ENCODE measurements at regions not wholly inside any gene's neighbourhood (a gene's known extent, or its start where the extent isn't known, plus 50 kb on each side); places are given as distances from the start of the nearest gene placed in this dataset.

DNA sequence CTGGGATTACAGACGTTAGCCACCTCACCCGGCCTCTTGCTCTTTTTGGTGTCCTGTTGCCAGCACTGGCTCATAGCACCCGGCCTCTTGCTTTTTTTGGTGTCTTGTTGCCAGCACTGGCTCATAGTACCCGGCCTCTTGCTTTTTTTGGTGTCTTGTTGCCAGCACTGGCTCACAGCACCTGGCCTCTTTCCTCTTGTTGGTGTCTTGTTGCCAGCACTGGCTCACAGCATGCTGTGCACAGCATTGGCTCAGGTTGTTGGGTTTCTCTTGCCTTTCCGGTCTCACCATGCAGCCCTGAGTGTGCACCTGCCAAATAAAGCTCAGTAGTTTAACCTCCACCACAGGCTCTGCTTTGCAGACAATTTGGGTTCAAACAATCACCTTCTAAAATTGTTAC is 208.2 kb downstream of the THBS2 start:
- DNase-seq (ENCODE audit: low read depth, low spot score): no peak
- no peaks in the 10 kb centered on the region for H3K36me3 ChIP-seq (ENCODE audit: insufficient read depth, insufficient read length, low read length)

GRCh38 chr6:169044381-169045230 is 209.0 kb downstream of the THBS2 start:
- no peak for DNase-seq (ENCODE audit: low read depth, low spot score)
- Histone ChIP-seq H3K9ac (ENCODE audit: insufficient read length, low read depth) (no peak overlapping the region), H3K4me1 (ENCODE audit: insufficient read depth, insufficient read length) (no peaks in the 10 kb centered on the region), H3K4me3 (ENCODE audit: insufficient read length, low read depth) (no peak overlapping the region), H3K27me3 (ENCODE audit: insufficient read depth, insufficient read length) (no peaks in the 10 kb centered on the region), H3K9me3 (ENCODE audit: insufficient read depth, low read length) (no peaks in the 10 kb centered on the region), H3K36me3 (ENCODE audit: insufficient read depth, insufficient read length, low read length) (no peaks in the 10 kb centered on the region)
- TF ChIP-seq ZNF274 (IDR thresholded peaks at IDR 0.05; ENCODE audit: low read depth, low read length) (no peak), YY1 (IDR thresholded peaks at IDR 0.05; ENCODE audit: insufficient read depth, insufficient read length) (no peak), SUZ12 (IDR thresholded peaks at IDR 0.05; ENCODE audit: extremely low read depth, insufficient read depth, insufficient read length) (no peak)

More for the DNA sequence above, 208.2 kb downstream of the THBS2 start:
- H3K9ac ChIP-seq (ENCODE audit: insufficient read length, low read depth): no peak overlapping the region
- H3K9me3 ChIP-seq (ENCODE audit: insufficient read depth, low read length): no peaks in the 10 kb centered on the region
- H3K4me1 ChIP-seq (ENCODE audit: insufficient read depth, insufficient read length): no peaks in the 10 kb centered on the region
- TF ChIP-seq SUZ12 (IDR thresholded peaks at IDR 0.05; ENCODE audit: extremely low read depth, insufficient read depth, insufficient read length) (no peak), YY1 (IDR thresholded peaks at IDR 0.05; ENCODE audit: insufficient read depth, insufficient read length) (no peak), ZNF274 (IDR thresholded peaks at IDR 0.05; ENCODE audit: low read depth, low read length) (no peak)
- no peaks in the 10 kb centered on the region for H3K27me3 ChIP-seq (ENCODE audit: insufficient read depth, insufficient read length)
- no peak overlapping the region for H3K4me3 ChIP-seq (ENCODE audit: insufficient read length, low read depth)

GRCh38 chr6:169042061-169042460 is 211.6 kb downstream of the THBS2 start:
- H3K9me3 ChIP-seq (ENCODE audit: insufficient read depth, low read length): no peaks in the 10 kb centered on the region
- no peak overlapping the region for H3K4me3 ChIP-seq (ENCODE audit: insufficient read length, low read depth)
- H3K9ac ChIP-seq (ENCODE audit: insufficient read length, low read depth): no peak overlapping the region
- DNase-seq (ENCODE audit: low read depth, low spot score): no peak
- H3K36me3 ChIP-seq (ENCODE audit: insufficient read depth, insufficient read length, low read length): no peaks in the 10 kb centered on the region
- no peaks in the 10 kb centered on the region for H3K4me1 ChIP-seq (ENCODE audit: insufficient read depth, insufficient read length)
- TF ChIP-seq YY1 (IDR thresholded peaks at IDR 0.05; ENCODE audit: insufficient read depth, insufficient read length): no peak
- no peak for TF ChIP-seq SUZ12 (IDR thresholded peaks at IDR 0.05; ENCODE audit: extremely low read depth, insufficient read depth, insufficient read length)
- no peak for TF ChIP-seq ZNF274 (IDR thresholded peaks at IDR 0.05; ENCODE audit: low read depth, low read length)
- no peaks in the 10 kb centered on the region for H3K27me3 ChIP-seq (ENCODE audit: insufficient read depth, insufficient read length)

GRCh38 chr6:169041078-169041477 is 212.6 kb downstream of the THBS2 start:
- H3K4me3 ChIP-seq (ENCODE audit: insufficient read length, low read depth): no peak overlapping the region
- no peaks in the 10 kb centered on the region for H3K9me3 ChIP-seq (ENCODE audit: insufficient read depth, low read length)
- no peak for DNase-seq (ENCODE audit: low read depth, low spot score)
- no peaks in the 10 kb centered on the region for H3K4me1 ChIP-seq (ENCODE audit: insufficient read depth, insufficient read length)
- no peaks in the 10 kb centered on the region for H3K27me3 ChIP-seq (ENCODE audit: insufficient read depth, insufficient read length)
- TF ChIP-seq YY1 (IDR thresholded peaks at IDR 0.05; ENCODE audit: insufficient read depth, insufficient read length) (no peak), ZNF274 (IDR thresholded peaks at IDR 0.05; ENCODE audit: low read depth, low read length) (no peak), SUZ12 (IDR thresholded peaks at IDR 0.05; ENCODE audit: extremely low read depth, insufficient read depth, insufficient read length) (no peak)
- no peaks in the 10 kb centered on the region for H3K36me3 ChIP-seq (ENCODE audit: insufficient read depth, insufficient read length, low read length)
- no peak overlapping the region for H3K9ac ChIP-seq (ENCODE audit: insufficient read length, low read depth)

DNA sequence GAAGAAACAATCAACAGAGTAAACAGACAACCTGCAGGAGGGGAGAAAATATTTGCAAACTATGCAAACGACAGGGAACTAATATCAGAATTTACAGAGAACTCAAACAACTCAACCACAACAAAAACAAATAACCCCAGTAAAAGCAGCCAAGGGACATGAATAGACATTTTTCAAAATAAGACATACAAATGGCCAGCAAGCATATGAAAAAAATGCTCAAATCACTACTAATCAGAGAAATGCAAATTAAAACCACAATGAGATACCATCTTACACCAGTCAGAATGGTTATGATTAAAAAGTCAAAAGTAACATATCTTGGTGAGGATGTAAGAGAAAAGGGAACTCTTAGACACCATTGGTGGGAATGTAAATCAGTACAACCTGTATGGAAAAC is 215.0 kb downstream of the THBS2 start:
- TF ChIP-seq SUZ12 (IDR thresholded peaks at IDR 0.05; ENCODE audit: extremely low read depth, insufficient read depth, insufficient read length) (no peak), ZNF274 (IDR thresholded peaks at IDR 0.05; ENCODE audit: low read depth, low read length) (no peak), YY1 (IDR thresholded peaks at IDR 0.05; ENCODE audit: insufficient read depth, insufficient read length) (no peak)
- H3K27me3 ChIP-seq (ENCODE audit: insufficient read depth, insufficient read length): no peaks in the 10 kb centered on the region
- H3K4me1 ChIP-seq (ENCODE audit: insufficient read depth, insufficient read length): no peaks in the 10 kb centered on the region
- no peak overlapping the region for H3K4me3 ChIP-seq (ENCODE audit: insufficient read length, low read depth)
- no peaks in the 10 kb centered on the region for H3K9me3 ChIP-seq (ENCODE audit: insufficient read depth, low read length)
- no peak for DNase-seq (ENCODE audit: low read depth, low spot score)
- H3K9ac ChIP-seq (ENCODE audit: insufficient read length, low read depth): no peak overlapping the region
- no peaks in the 10 kb centered on the region for H3K36me3 ChIP-seq (ENCODE audit: insufficient read depth, insufficient read length, low read length)

GRCh38 chr6:169035385-169036240 is 218.0 kb downstream of the THBS2 start:
- DNase-seq (ENCODE audit: low read depth, low spot score): no peak
- Histone ChIP-seq H3K36me3 (ENCODE audit: insufficient read depth, insufficient read length, low read length) (no peaks in the 10 kb centered on the region), H3K9me3 (ENCODE audit: insufficient read depth, low read length) (no peaks in the 10 kb centered on the region), H3K4me3 (ENCODE audit: insufficient read length, low read depth) (no peak overlapping the region), H3K4me1 (ENCODE audit: insufficient read depth, insufficient read length) (no peaks in the 10 kb centered on the region), H3K9ac (ENCODE audit: insufficient read length, low read depth) (no peak overlapping the region), H3K27me3 (ENCODE audit: insufficient read depth, insufficient read length) (no peaks in the 10 kb centered on the region)
- TF ChIP-seq SUZ12 (IDR thresholded peaks at IDR 0.05; ENCODE audit: extremely low read depth, insufficient read depth, insufficient read length): no peak
- TF ChIP-seq YY1 (IDR thresholded peaks at IDR 0.05; ENCODE audit: insufficient read depth, insufficient read length): no peak
- no peak for TF ChIP-seq ZNF274 (IDR thresholded peaks at IDR 0.05; ENCODE audit: low read depth, low read length)
